ENCODE measurements at regions not wholly inside any gene's neighbourhood (a gene's known extent, or its start where the extent isn't known, plus 50 kb on each side); places are given as distances from the start of the nearest gene placed in this dataset.

- TF ChIP-seq MAX (IDR thresholded peaks at IDR 0.05) (no peak), NFIC (IDR thresholded peaks at IDR 0.05) (no peak), TAF1 (IDR thresholded peaks at IDR 0.05; ENCODE audit: low read depth) (no peak), REST (IDR thresholded peaks at IDR 0.05; ENCODE audit: low read depth) (no peak), USF1 (IDR thresholded peaks at IDR 0.05) (no peak), RAD21 (IDR thresholded peaks at IDR 0.05; ENCODE audit: low read depth) (no peak), TCF12 (IDR thresholded peaks at IDR 0.05; ENCODE audit: low read depth) (no peak)
These were observed 248.7 kb downstream of the MID1IP1 start for GRCh38 chrX:39049975-39050374.

- TF ChIP-seq TAF1 (IDR thresholded peaks at IDR 0.05; ENCODE audit: low read depth) (no peak), RAD21 (IDR thresholded peaks at IDR 0.05; ENCODE audit: low read depth) (no peak), CREB1 (IDR thresholded peaks at IDR 0.05; ENCODE audit: low read depth) (no peak), EP300 (IDR thresholded peaks at IDR 0.05; ENCODE audit: borderline replicate concordance) (no peak), EGR1 (IDR thresholded peaks at IDR 0.05) (no peak), CEBPB (IDR thresholded peaks at IDR 0.05) (no peak), TEAD4 (IDR thresholded peaks at IDR 0.05) (no peak), TCF12 (IDR thresholded peaks at IDR 0.05; ENCODE audit: low read depth) (no peak), NFIC (IDR thresholded peaks at IDR 0.05) (no peak)
These were observed 249.2 kb downstream of the MID1IP1 start for GRCh38 chrX:39050427-39050826.

GRCh38 chrX:39052751-39053150, 251.5 kb downstream of the MID1IP1 start:
- TF ChIP-seq ZBTB7A (IDR thresholded peaks at IDR 0.05; ENCODE audit: low read depth) (no peak), YY1 (IDR thresholded peaks at IDR 0.05; ENCODE audit: low read depth) (no peak), MAX (IDR thresholded peaks at IDR 0.05) (no peak), EGR1 (IDR thresholded peaks at IDR 0.05) (no peak), TEAD4 (IDR thresholded peaks at IDR 0.05) (no peak), CEBPB (IDR thresholded peaks at IDR 0.05) (no peak), RAD21 (IDR thresholded peaks at IDR 0.05; ENCODE audit: low read depth) (no peak), CREB1 (IDR thresholded peaks at IDR 0.05; ENCODE audit: low read depth) (no peak), FOXM1 (IDR thresholded peaks at IDR 0.05; ENCODE audit: borderline replicate concordance, low read depth) (no peak), USF1 (IDR thresholded peaks at IDR 0.05) (no peak), TAF1 (IDR thresholded peaks at IDR 0.05; ENCODE audit: low read depth) (no peak), REST (IDR thresholded peaks at IDR 0.05; ENCODE audit: low read depth) (no peak), NFIC (IDR thresholded peaks at IDR 0.05) (no peak), EP300 (IDR thresholded peaks at IDR 0.05; ENCODE audit: borderline replicate concordance) (no peak), TCF12 (IDR thresholded peaks at IDR 0.05; ENCODE audit: low read depth) (no peak)

GRCh38 chrX:39058724-39059123, 257.5 kb downstream of the MID1IP1 start:
- no peak for TF ChIP-seq EGR1 (IDR thresholded peaks at IDR 0.05)
- no peak for TF ChIP-seq TEAD4 (IDR thresholded peaks at IDR 0.05)
- no peak for TF ChIP-seq REST (IDR thresholded peaks at IDR 0.05; ENCODE audit: low read depth)
- no peak for TF ChIP-seq MAX (IDR thresholded peaks at IDR 0.05)
- no peak for TF ChIP-seq USF1 (IDR thresholded peaks at IDR 0.05)

Measured in Ishikawa (cell line).